GM13976 (cell line): ENCODE measurements at regions not wholly inside any gene's neighbourhood (a gene's known extent, or its start where the extent isn't known, plus 50 kb on each side); places are given as distances from the start of the nearest gene placed in this dataset.

Experiments used
- DNase-seq: peaks from one replicate; pipeline ENCODE4 v3.0.0; 2012; ENCODE audit warnings: low spot score
- CTCF ChIP-seq: IDR thresholded peaks from 2 replicates; pipeline ENCODE4 v1.5.1; 2012; ENCODE audit warnings: borderline replicate concordance, mild to moderate bottlenecking; ENCODE audit not compliant: insufficient read depth; ENCODE audit errors: extremely low read depth, missing control alignments, control extremely low read depth
- in situ Hi-C: fragments of 300-500 bp; cut with MboI; formaldehyde crosslinking; loops from one replicate; pipeline ENCODE4 v1.12.0; 2022; ENCODE audit warnings: low sequenced_read_pairs, mixed read lengths, inconsistent platforms; ENCODE audit not compliant: unreplicated experiment

DNA sequence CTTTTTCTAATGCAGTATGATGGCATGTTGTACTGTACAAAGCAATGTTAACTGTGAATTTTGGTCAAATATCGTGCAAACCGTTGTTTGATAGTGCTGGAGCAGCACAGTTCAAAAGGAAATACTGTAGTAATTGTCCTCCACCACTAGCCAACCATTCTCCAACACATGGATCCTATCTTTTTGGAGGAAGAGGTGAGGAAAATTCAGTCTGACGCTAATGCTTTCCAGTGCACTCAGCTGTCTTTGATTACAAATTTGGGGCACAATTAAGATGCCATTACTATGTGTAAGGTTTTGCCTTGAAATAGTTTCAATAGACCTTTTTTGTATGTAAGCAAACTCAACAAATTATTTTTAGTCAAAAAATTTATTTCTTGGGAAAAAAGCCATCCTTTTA, 240.5 kb upstream of the CCDC179 start:
- TF ChIP-seq CTCF: no peak
- no peak for DNase-seq
- in situ Hi-C loops: no loop called here

- TF ChIP-seq CTCF: no peak
- in situ Hi-C loops: no loop called here
These were observed 243.1 kb upstream of the CCDC179 start for GRCh38 chr11:23103416-23103815.

GRCh38 chr11:23111527-23111926, 251.3 kb upstream of the CCDC179 start:
- DNase-seq: no peak
- TF ChIP-seq CTCF: no peak
- in situ Hi-C loops: no loop called here

More at GRCh38 chr11:23103416-23103815, 243.1 kb upstream of the CCDC179 start:
- DNase-seq: no peak

DNA sequence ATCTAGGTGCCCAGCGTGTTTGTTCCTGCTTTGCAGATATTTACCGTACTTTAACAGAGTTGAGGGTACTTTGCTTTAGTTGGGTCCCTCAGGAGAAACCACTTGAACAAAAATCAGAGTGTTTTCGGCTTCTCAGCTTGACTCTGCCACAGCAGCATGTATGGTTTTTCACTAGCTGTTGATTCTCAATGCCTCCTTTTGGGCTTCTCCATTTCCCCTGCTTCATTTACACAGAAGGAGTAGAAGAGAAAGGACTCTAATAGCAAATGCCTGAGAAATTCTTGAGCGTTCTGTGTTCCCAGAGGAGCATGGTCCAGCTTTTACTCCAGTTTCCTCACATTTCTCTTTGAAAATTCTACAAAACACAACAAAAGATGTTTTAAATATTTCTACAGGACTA, 252.1 kb upstream of the CCDC179 start:
- no peak for TF ChIP-seq CTCF
- no peak for DNase-seq
- in situ Hi-C loops: no loop called here

DNA sequence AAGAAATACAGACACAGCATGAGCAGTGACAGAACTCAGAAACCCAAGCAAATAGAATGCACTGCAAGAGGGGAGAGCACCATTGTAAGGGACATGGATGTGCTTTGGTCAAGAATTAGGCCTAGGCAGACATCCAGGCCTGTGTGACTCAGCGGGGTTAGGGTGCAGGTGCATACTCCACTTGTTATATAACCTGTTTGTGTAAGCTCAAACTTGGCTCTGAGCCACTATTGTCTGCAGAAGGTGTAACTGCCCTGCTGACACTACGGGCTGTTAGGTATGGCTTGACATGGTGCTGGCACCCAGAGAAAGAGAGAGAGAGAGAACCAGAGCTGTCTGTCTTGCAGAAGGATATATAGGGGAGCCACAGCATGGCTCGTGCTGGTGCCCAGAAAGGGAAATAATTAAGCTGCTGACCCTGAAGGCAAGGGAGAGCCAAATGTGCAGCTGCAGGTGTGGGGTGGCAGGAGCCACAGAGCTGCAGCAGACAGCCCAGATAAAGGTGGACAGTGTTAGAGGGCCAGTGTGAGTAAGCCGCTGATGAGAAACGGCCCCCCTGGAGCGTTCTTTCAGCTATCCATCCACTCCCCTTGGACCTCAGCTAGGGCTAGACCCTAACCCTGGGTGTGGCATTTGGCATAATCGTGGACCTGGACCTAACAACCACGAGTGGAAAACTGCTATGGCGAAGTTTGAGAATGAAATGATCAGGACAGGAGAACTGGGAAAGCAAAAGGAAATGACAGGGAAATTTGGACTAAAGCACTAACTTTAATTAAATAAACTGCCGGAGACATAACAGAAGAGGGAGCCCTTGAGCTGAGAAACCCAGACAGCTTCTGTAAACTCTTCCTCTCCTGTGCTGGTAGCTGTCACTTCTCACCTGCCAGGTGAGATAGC, 253.0 kb upstream of the CCDC179 start:
- in situ Hi-C loops: no loop called here
- peak; percentile 57 for TF ChIP-seq CTCF
- DNase-seq: peak; percentile 30

GRCh38 chr11:23113887-23114216, 253.6 kb upstream of the CCDC179 start:
- no peak for TF ChIP-seq CTCF
- no peak for DNase-seq
- in situ Hi-C loops: no loop called here
